PFSK-1 (cell line): ENCODE measurements at regions not wholly inside any gene's neighbourhood (a gene's known extent, or its start where the extent isn't known, plus 50 kb on each side); places are given as distances from the start of the nearest gene placed in this dataset.

Experiments used
- FOXP2 ChIP-seq: optimal IDR thresholded peaks from 2 replicates; pipeline ENCODE3; 2011; ENCODE audit warnings: borderline replicate concordance, control low read depth, inconsistent platforms; ENCODE audit not compliant: insufficient read depth; ENCODE audit errors: extremely low read length, extremely low read depth
- POLR2AphosphoS5 ChIP-seq: IDR thresholded peaks from 2 replicates; pipeline ENCODE4 v1.6.1; 2012; ENCODE audit warnings: low read depth, mild to moderate bottlenecking, control low read depth, low read length, moderate library complexity
- SIN3A ChIP-seq: IDR thresholded peaks from 2 replicates; pipeline ENCODE4 v1.6.1; 2012; ENCODE audit warnings: mild to moderate bottlenecking, low read length, moderate library complexity, borderline replicate concordance; ENCODE audit not compliant: insufficient read depth
- TAF1 ChIP-seq: IDR thresholded peaks from 2 replicates; pipeline ENCODE4 v1.6.1; 2012; ENCODE audit warnings: low read length, control low read depth, borderline replicate concordance; ENCODE audit not compliant: insufficient read depth
- TF ChIP-seq, protein P1 (sequence below), 2 experiments: IDR thresholded peaks; 2 replicates each; pipeline versions ENCODE4 v1.6.1 to v1.8.0; 2011 to 2012; ENCODE audit warnings: low read depth in 2 of 2, low read length in 2 of 2, control low read depth in 1 of 2, inconsistent platforms in 1 of 2, mild to moderate bottlenecking in 1 of 2, moderate library complexity in 1 of 2; ENCODE audit not compliant: insufficient read depth in 1 of 2

DNA sequence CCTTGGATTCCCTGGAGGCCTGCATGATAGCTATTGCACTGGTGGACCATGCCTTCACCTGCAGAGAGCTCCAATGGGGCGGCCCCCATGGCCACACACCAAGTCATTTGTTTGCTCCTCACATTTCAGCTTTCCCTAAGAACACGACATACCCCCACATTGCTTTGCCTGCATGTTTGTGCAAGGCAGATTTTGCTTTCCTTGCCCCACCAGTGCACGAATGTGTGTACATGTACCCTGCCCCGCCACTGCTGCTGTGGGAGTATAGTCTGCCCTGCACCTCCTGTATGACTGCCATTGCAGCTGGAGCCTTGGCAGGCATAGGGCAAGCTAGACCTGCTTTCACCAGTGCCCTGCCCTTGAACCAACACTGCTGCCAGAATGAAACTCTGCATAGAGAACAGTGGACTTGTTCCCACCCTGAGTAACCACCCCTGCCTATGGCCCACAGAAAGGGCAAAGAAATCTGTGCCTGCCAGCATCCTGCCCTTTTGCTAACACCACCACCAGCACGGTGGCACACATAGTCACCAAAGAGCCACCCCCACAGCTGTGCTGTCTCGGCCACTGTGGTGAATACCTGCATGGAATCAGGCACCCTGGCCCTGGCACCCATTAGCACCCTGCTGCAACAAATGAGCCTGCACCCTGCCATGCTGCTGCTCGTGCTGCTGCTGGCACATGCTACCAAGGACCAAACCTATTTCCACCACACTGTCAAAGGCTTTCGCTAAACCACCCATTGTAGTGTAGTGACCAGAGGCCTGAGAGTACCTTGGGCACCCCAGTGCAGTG is 661.7 kb upstream of the FAM241A start:
- TF ChIP-seq TAF1 (no peak), FOXP2 (no peak)
- TF ChIP-seq, protein P1, sequence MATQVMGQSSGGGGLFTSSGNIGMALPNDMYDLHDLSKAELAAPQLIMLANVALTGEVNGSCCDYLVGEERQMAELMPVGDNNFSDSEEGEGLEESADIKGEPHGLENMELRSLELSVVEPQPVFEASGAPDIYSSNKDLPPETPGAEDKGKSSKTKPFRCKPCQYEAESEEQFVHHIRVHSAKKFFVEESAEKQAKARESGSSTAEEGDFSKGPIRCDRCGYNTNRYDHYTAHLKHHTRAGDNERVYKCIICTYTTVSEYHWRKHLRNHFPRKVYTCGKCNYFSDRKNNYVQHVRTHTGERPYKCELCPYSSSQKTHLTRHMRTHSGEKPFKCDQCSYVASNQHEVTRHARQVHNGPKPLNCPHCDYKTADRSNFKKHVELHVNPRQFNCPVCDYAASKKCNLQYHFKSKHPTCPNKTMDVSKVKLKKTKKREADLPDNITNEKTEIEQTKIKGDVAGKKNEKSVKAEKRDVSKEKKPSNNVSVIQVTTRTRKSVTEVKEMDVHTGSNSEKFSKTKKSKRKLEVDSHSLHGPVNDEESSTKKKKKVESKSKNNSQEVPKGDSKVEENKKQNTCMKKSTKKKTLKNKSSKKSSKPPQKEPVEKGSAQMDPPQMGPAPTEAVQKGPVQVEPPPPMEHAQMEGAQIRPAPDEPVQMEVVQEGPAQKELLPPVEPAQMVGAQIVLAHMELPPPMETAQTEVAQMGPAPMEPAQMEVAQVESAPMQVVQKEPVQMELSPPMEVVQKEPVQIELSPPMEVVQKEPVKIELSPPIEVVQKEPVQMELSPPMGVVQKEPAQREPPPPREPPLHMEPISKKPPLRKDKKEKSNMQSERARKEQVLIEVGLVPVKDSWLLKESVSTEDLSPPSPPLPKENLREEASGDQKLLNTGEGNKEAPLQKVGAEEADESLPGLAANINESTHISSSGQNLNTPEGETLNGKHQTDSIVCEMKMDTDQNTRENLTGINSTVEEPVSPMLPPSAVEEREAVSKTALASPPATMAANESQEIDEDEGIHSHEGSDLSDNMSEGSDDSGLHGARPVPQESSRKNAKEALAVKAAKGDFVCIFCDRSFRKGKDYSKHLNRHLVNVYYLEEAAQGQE (IDR thresholded peaks at IDR 0.05; ENCODE audit: insufficient read depth in 1 of 2, low read depth in 2 of 2, low read length in 2 of 2): no peak

DNA sequence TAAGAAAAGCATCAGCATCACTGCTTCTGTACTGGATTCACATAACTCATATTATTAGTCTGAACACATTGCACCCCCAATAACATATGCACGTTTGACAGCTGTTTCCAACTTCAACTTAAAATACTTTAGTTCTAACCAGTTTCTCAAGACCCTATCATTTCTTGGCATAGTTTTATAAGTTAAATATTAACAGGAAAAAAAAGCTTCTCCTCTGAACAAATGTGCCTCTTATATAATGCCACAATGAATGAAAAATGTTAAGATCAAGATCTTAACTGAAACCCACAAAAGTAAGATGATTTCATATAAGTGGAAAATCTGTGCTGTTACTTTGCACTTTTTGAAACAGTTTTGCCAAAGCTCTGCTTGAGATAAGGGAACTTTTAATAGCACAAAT is 652.8 kb upstream of the FAM241A start:
- no peak for TF ChIP-seq TAF1
- TF ChIP-seq FOXP2: no peak
- TF ChIP-seq, protein P1 (IDR thresholded peaks at IDR 0.05; ENCODE audit: insufficient read depth in 1 of 2, low read depth in 2 of 2, low read length in 2 of 2): no peak
- TF ChIP-seq SIN3A: no peak
- no peak for TF ChIP-seq POLR2AphosphoS5

DNA sequence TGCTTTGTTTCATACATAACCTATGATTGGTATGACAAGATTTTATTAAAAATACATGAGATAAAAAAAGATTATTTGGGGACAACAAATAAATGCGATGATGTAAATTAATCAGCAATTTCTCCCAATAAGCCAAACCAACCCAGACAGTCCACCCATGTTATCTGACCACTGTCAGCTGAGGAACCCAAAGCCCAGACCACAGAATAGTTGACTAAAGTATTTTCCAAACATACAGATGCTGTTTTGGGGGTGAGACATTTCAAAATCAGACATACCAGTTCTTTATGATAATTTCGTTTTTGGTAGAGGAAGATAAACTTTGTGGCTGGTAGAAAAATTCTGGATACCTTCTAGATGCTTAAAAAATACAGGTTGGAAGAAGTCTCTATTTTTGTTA is 650.8 kb upstream of the FAM241A start:
- no peak for TF ChIP-seq TAF1
- TF ChIP-seq FOXP2: no peak
- no peak for TF ChIP-seq SIN3A
- TF ChIP-seq POLR2AphosphoS5: no peak
- TF ChIP-seq, protein P1 (IDR thresholded peaks at IDR 0.05; ENCODE audit: insufficient read depth in 1 of 2, low read depth in 2 of 2, low read length in 2 of 2): no peak

DNA sequence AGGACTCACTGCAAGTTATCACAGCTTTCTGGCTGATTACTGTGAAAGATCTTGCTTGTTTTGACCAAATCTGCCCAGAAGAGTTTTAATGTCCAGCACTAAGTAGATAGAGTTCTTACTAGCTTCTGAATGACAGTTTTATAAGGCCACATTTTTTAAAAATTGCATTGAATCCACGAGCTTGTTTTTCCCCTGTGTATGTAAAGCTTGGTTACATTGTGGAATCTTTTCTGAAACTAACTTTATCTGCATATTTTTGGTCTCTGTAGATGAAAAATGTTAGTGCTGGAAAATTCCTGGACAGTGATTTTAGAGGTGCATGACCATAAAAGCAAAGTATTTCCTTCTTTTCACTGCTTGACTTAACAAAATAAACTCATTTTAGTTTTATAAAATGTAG is 650.3 kb upstream of the FAM241A start:
- TF ChIP-seq TAF1 (no peak), FOXP2 (no peak), SIN3A (no peak), POLR2AphosphoS5 (no peak)
- TF ChIP-seq, protein P1 (IDR thresholded peaks at IDR 0.05; ENCODE audit: insufficient read depth in 1 of 2, low read depth in 2 of 2, low read length in 2 of 2): no peak

DNA sequence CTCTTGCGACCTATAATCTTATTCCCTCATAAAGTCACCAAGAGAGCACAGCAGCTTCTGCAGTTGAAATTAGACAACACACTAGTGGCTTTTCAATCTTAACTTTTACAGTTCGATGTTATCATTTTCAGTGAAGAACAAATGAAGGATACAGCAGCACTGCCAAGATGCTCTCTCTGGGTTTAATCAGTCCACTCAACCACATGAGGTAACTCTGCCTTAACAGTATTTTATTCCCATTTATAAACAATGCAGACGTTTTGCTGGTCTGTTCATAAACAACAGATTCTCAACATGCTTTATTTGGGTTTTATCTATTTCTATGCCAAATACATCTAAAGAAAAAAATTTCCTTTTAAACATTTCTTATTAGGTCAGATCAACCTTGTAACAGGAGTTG is 646.0 kb upstream of the FAM241A start:
- no peak for TF ChIP-seq SIN3A
- TF ChIP-seq, protein P1 (IDR thresholded peaks at IDR 0.05; ENCODE audit: insufficient read depth in 1 of 2, low read depth in 2 of 2, low read length in 2 of 2): no peak
- no peak for TF ChIP-seq FOXP2
- TF ChIP-seq TAF1: no peak
- TF ChIP-seq POLR2AphosphoS5: no peak
